Endodermal cell (in vitro differentiated cells): ENCODE measurements at regions not wholly inside any gene's neighbourhood (a gene's known extent, or its start where the extent isn't known, plus 50 kb on each side); places are given as distances from the start of the nearest gene placed in this dataset.
"Not testable (repeated sequence)": the region's sequence is repeated elsewhere in the genome, so short reads cannot be mapped to it uniquely, and the experiment has no call there.

Source experiments
- DNase-seq: peaks from one replicate; pipeline ENCODE4 v3.0.0-alpha.2; 2017
- H3K27ac ChIP-seq: 2 replicates; pipeline ENCODE4 v1.5.1; 2013; ENCODE audit warnings: mild to moderate bottlenecking, low read depth, low read length, moderate library complexity
- H3K27me3 ChIP-seq: 2 replicates; pipeline ENCODE4 v1.6.1; 2013; ENCODE audit warnings: mild to moderate bottlenecking, low read length, moderate library complexity; ENCODE audit not compliant: insufficient read depth, control insufficient read depth, poor library complexity, severe bottlenecking
- H3K36me3 ChIP-seq: 2 replicates; pipeline ENCODE4 v1.7.0; 2013; ENCODE audit warnings: mild to moderate bottlenecking, low read length, moderate library complexity; ENCODE audit not compliant: control insufficient read depth, insufficient read depth
- H3K4me1 ChIP-seq: one replicate; pipeline ENCODE4 v1.7.0; 2013; ENCODE audit warnings: low read length; ENCODE audit not compliant: control insufficient read depth, insufficient read depth
- H3K4me3 ChIP-seq: 2 replicates; pipeline ENCODE4 v1.5.1; 2013; ENCODE audit warnings: mild to moderate bottlenecking, low read length, moderate library complexity
- H3K9ac ChIP-seq: 2 replicates; pipeline ENCODE4 v1.6.1; 2013; ENCODE audit warnings: mild to moderate bottlenecking, low read length, moderate library complexity; ENCODE audit not compliant: poor library complexity, severe bottlenecking; ENCODE audit errors: extremely low read depth
- H3K9me3 ChIP-seq: 2 replicates; pipeline ENCODE4 v1.6.1; 2013; ENCODE audit warnings: mild to moderate bottlenecking, low read length, moderate library complexity; ENCODE audit not compliant: control insufficient read depth
- H3K27ac Mint-ChIP-seq: 2 replicates; pipeline ENCODE4 v1.8.0; 2020; ENCODE audit warnings: mixed read lengths
- H3K27me3 Mint-ChIP-seq: 2 replicates; pipeline ENCODE4 v1.8.0; 2021; ENCODE audit warnings: mild to moderate bottlenecking, mixed read lengths; ENCODE audit not compliant: insufficient read depth
- H3K36me3 Mint-ChIP-seq: 2 replicates; pipeline ENCODE4 v1.8.0; 2020; ENCODE audit warnings: low read depth, mixed read lengths
- H3K4me1 Mint-ChIP-seq: 2 replicates; pipeline ENCODE4 v1.8.0; 2020; ENCODE audit warnings: mixed read lengths
- H3K4me3 Mint-ChIP-seq: 2 replicates; pipeline ENCODE4 v1.8.0; 2020; ENCODE audit warnings: mild to moderate bottlenecking, moderate library complexity, mixed read lengths
- H3K9me3 Mint-ChIP-seq: 2 replicates; pipeline ENCODE4 v1.8.0; 2020; ENCODE audit warnings: mild to moderate bottlenecking, mixed read lengths
- CTCF ChIP-seq: fragments of 200-600 bp; sonication (generic); conservative IDR thresholded peaks from 2 replicates; pipeline ENCODE4 v1.5.0; 2021; ENCODE audit warnings: antibody characterized with exemption, mild to moderate bottlenecking
- WGBS, 2 experiments: methylation state at CpG; one replicate each; pipeline versions ENCODE4 v1.1.5 to v1.1.7; 2013; ENCODE audit warnings: missing lambda C conversion rate in 2 of 2, mixed read lengths in 1 of 2; ENCODE audit not compliant: insufficient coverage in 1 of 2, insufficient read length in 1 of 2; 5-methylcytosine and 5-hydroxymethylcytosine counted together

DNA sequence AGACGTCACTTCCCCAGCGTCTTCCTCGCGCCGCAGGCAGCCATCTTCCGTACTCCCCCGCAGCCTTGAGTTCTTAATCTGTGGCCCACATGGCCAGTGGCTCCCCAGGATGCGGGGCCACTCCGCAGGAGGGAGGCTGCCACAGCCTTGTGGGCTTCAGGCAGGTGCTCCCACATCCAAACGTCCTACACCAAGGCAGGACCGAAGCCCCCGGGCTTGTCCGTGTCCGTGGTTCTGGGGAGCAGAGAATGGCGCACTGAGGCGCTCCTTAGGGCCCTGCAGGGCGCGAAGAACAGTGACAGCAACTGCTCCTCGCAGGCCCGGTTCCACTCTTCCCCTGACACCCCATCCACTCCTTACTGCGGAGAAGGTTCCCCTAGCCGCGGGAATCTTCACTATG is 755.8 kb downstream of the PRIM2 start:
- Histone ChIP-seq H3K27ac (no peak overlapping the region), H3K36me3 (no peaks in the 10 kb centered on the region), H3K9ac (no peak overlapping the region), H3K27me3 (no peaks in the 10 kb centered on the region), H3K4me1 (no peaks in the 10 kb centered on the region), H3K9me3 (peaks cover 20% of the 10 kb centered on the region), H3K4me3 (no peak overlapping the region)
- no peaks in the 10 kb centered on the region for H3K36me3 Mint-ChIP-seq
- H3K27me3 Mint-ChIP-seq, result no peaks in the 10 kb centered on the region
- TF ChIP-seq CTCF, result no peak
- 88 to 92% methylated on average over 8 to 20 of the region's 23 CpGs for whole genome bisulfite sequencing, 2 experiments
- H3K27ac Mint-ChIP-seq, result no peak overlapping the region
- peaks cover 74% of the 10 kb centered on the region for H3K9me3 Mint-ChIP-seq
- no peaks in the 10 kb centered on the region for H3K4me1 Mint-ChIP-seq
- DNase-seq, result no peak
- H3K4me3 Mint-ChIP-seq, result no peak overlapping the region

DNA sequence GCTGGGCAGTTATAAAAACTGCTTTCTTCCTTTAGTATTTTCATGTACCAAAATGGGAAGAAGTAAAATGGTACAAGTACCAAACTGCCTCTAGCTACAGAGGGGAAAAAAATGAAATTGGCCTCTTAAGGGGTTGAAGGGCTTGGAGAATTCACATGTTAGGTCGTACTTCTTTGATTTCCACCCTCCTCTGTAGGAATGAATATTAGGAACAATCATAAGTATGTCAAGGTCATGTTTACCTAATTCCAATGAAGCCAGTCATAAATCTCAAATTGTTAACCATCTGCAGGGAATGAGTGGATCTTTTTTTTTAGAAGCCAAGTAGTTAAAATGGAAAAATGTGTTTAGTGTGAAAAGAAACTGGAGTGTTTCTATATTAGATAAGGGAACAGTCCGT is 772.6 kb downstream of the PRIM2 start:
- not testable (repeated sequence) for H3K27me3 ChIP-seq, H3K27me3 Mint-ChIP-seq, H3K36me3 ChIP-seq, H3K4me3 ChIP-seq, DNase-seq, H3K27ac Mint-ChIP-seq, H3K4me1 ChIP-seq, H3K36me3 Mint-ChIP-seq, H3K9ac ChIP-seq, H3K4me3 Mint-ChIP-seq, H3K4me1 Mint-ChIP-seq, H3K27ac ChIP-seq
- WGBS, 2 experiments, result 94 to 100% methylated on average over 1 of the region's 2 CpGs
- peaks cover 48% of the 10 kb centered on the region for H3K9me3 Mint-ChIP-seq
- peaks cover 10% of the 10 kb centered on the region for H3K9me3 ChIP-seq

GRCh38 chr6:58097251-58097650 is 779.8 kb downstream of the PRIM2 start:
- H3K9me3 ChIP-seq, result peaks cover 33% of the 10 kb centered on the region
- H3K4me1 ChIP-seq, DNase-seq, H3K27me3 Mint-ChIP-seq, H3K27me3 ChIP-seq, H3K4me3 ChIP-seq, H3K9ac ChIP-seq, H3K36me3 Mint-ChIP-seq, H3K27ac Mint-ChIP-seq, H3K4me1 Mint-ChIP-seq, H3K36me3 ChIP-seq, H3K4me3 Mint-ChIP-seq, H3K27ac ChIP-seq: not testable (repeated sequence)
- peaks cover 55% of the 10 kb centered on the region for H3K9me3 Mint-ChIP-seq

DNA sequence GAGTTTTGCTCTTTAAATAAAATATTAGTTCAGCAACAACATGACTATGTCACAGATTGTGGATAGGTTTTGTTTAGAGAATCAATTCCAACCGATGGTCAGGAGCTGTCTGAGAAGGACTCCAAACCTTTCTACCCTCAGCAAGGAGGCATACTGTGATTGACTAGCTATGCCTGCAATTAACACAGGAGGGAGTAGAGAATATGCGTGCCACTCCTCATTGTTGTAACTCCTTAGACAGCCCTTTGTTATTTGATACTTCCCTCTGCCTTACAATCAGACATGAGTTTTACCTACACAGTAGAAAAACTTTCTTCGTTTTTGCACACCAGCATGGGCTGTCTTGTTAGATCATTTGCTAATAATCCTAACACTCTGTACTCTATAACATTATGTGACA is 796.5 kb downstream of the PRIM2 start:
- Mint-ChIP-seq H3K27ac (no peak overlapping the region), H3K27me3 (no peaks in the 10 kb centered on the region), H3K36me3 (no peaks in the 10 kb centered on the region), H3K4me1 (no peaks in the 10 kb centered on the region), H3K9me3 (peaks cover 79% of the 10 kb centered on the region), H3K4me3 (no peak overlapping the region)
- Histone ChIP-seq H3K9ac (no peak overlapping the region), H3K9me3 (peaks cover 20% of the 10 kb centered on the region), H3K27me3 (no peaks in the 10 kb centered on the region), H3K4me1 (no peaks in the 10 kb centered on the region), H3K36me3 (no peaks in the 10 kb centered on the region), H3K4me3 (no peak overlapping the region), H3K27ac (no peak overlapping the region)
- TF ChIP-seq CTCF, result no peak
- no peak for DNase-seq
- WGBS, 2 experiments, result 42 to 43% methylated on average over 3 of the region's 3 CpGs

DNA sequence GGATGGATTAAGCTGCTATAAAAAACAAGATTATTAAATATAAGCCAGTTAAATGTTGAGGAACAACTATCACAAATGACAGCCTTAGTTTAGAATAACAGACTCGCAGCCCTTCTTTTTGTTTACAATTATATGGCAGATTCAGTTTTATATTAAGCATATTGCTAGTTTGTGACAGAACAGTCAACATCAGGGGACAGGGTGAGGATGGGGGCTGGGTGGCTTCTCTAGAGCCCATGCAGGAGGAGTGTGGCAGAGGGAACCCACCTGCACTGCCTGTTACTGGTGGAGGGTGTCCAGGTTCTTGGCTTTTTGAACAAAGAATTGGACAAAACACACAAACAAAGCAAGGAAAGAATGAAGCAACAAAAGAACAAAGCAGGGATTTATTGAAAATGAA is 799.7 kb downstream of the PRIM2 start:
- H3K4me3 ChIP-seq, H3K4me1 Mint-ChIP-seq, H3K36me3 ChIP-seq, H3K4me1 ChIP-seq, H3K36me3 Mint-ChIP-seq, H3K27ac Mint-ChIP-seq, H3K9ac ChIP-seq, H3K27me3 Mint-ChIP-seq, DNase-seq, H3K27ac ChIP-seq, H3K4me3 Mint-ChIP-seq, H3K27me3 ChIP-seq: not testable (repeated sequence)
- peaks cover 19% of the 10 kb centered on the region for H3K9me3 ChIP-seq
- peaks cover 86% of the 10 kb centered on the region for H3K9me3 Mint-ChIP-seq
- WGBS, 2 experiments, result no CpG with 5 or more reads among the region's 1 CpG

- H3K4me3 Mint-ChIP-seq, H3K27ac Mint-ChIP-seq, H3K27ac ChIP-seq, H3K27me3 Mint-ChIP-seq, H3K36me3 ChIP-seq, H3K27me3 ChIP-seq, DNase-seq, H3K4me1 Mint-ChIP-seq, H3K4me1 ChIP-seq, H3K9ac ChIP-seq, H3K36me3 Mint-ChIP-seq, H3K9me3 ChIP-seq, H3K4me3 ChIP-seq: not testable (repeated sequence)
- 81% methylated on average over 3 of the region's 3 CpGs; no CpG with 5 or more reads in 1 of the 2 experiments for WGBS, 2 experiments
- H3K9me3 Mint-ChIP-seq, result peaks cover 70% of the 10 kb centered on the region
Observed at GRCh38 chr6:58121616-58122015, 804.2 kb downstream of the PRIM2 start.
